ENCODE measurements at regions not wholly inside any gene's neighbourhood (a gene's known extent, or its start where the extent isn't known, plus 50 kb on each side); places are given as distances from the start of the nearest gene placed in this dataset.
A peak's percentile ranks its signal among the peaks of the same experiment; 100 is the strongest.

- no peak for DNase-seq (ENCODE audit: insufficient read length, low spot score)
- no peak for FAIRE-seq
- TF ChIP-seq POLR2A (IDR thresholded peaks at IDR 0.05; ENCODE audit: low read depth, low read length): no peak
Observed at GRCh38 chr6:21984561-21984960, 312.3 kb downstream of the PRL start.

GRCh38 chr6:21985904-21986303 is 310.9 kb downstream of the PRL start:
- no peak for TF ChIP-seq POLR2A (IDR thresholded peaks at IDR 0.05; ENCODE audit: low read depth, low read length)
- no peak for DNase-seq (ENCODE audit: insufficient read length, low spot score)
- no peak for FAIRE-seq

DNA sequence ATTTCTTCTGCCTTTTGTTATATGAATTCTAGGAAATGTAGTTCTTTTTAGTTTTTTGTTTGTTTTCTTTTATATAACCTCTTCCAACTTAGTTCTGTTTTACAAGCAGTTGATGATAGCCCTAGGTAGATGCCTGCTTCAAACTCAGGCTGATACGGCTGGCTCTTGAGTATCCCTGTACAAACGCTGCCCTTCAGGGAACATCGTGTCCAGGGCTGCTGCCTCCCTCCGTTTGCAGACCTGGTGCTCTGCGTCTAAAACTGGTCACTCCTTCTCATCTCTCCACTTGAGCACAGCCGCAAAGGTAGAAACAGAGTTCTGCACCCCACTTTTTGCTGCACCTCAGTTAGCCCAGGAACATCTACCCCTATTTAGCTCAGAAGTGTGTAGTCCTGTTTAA is 310.1 kb downstream of the PRL start:
- FAIRE-seq (no peak), DNase-seq (ENCODE audit: insufficient read length, low spot score) (no peak)
- no peak for TF ChIP-seq POLR2A (IDR thresholded peaks at IDR 0.05; ENCODE audit: low read depth, low read length)

DNA sequence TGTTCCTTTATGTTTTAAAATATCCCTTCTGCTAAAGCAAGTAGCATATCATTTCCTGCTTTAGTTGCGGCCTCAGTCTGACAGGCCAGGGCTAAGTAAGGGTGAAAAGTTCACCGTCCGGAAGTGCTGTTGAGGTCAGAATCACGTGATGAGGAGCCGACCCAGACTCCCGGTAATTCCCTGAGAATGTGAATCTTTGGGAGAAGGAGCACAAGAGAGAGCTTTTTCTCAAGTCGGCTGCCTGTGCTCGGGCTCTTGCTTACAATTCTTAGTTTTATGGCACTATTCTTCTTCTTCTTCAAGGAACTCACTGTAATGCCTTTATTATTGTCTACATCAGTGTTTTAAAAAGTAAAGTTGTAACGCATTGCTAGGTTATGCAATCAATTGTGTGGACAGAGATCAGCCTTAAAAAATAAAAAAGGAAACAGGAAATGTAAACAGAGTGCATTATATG is 309.3 kb downstream of the PRL start:
- no peak for TF ChIP-seq POLR2A (IDR thresholded peaks at IDR 0.05; ENCODE audit: low read depth, low read length)
- FAIRE-seq: peak; percentile 98
- DNase-seq (ENCODE audit: insufficient read length, low spot score): peak; percentile 61

DNA sequence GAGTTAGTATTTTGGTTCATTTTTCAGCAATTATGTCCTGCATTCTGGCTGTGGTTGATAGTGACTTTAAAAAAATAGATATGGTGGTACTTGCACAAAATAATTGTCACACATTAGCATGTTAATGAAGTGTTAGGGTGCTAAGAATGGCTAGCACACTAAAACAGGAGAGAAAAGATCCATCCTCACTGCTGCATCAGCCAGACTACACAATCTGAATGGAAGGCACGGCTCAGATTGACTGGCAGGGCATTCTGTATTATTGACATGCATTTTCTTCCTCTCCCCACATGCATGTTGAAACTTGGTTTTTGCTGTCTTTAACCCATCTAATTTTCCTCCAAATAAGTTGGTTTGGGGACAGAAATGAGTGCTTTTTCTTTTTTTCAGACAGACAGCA is 306.3 kb downstream of the PRL start:
- DNase-seq (ENCODE audit: insufficient read length, low spot score) (no peak), FAIRE-seq (no peak)
- no peak for TF ChIP-seq POLR2A (IDR thresholded peaks at IDR 0.05; ENCODE audit: low read depth, low read length)

- TF ChIP-seq POLR2A (IDR thresholded peaks at IDR 0.05; ENCODE audit: low read depth, low read length): no peak
- FAIRE-seq: peak; percentile 98
- DNase-seq (ENCODE audit: insufficient read length, low spot score): peak; percentile 25
Observed at GRCh38 chr6:21992178-21992967, 304.5 kb downstream of the PRL start.

DNA sequence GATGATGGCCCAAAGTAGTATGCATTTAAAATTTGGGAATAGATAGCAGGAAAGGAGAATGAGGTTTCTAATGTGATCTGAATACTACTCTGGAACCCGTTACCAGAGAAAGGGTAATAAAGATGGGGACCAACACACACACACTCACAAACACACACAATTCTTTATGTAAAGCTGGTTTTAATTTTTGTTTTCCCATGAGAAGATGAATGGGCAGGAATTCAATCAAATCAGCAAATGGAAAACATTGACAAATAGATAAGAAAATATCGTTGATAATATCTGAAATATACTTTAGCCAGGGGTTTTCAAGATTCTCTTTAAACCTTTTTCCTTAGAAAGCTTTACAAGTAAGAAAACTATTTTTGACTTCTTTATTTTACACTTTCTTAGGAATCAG is 303.0 kb downstream of the PRL start:
- no peak for DNase-seq (ENCODE audit: insufficient read length, low spot score)
- TF ChIP-seq POLR2A (IDR thresholded peaks at IDR 0.05; ENCODE audit: low read depth, low read length): no peak
- no peak for FAIRE-seq

GRCh38 chr6:21994821-21995220 is 302.0 kb downstream of the PRL start:
- no peak for TF ChIP-seq POLR2A (IDR thresholded peaks at IDR 0.05; ENCODE audit: low read depth, low read length)
- no peak for FAIRE-seq
- no peak for DNase-seq (ENCODE audit: insufficient read length, low spot score)

DNA sequence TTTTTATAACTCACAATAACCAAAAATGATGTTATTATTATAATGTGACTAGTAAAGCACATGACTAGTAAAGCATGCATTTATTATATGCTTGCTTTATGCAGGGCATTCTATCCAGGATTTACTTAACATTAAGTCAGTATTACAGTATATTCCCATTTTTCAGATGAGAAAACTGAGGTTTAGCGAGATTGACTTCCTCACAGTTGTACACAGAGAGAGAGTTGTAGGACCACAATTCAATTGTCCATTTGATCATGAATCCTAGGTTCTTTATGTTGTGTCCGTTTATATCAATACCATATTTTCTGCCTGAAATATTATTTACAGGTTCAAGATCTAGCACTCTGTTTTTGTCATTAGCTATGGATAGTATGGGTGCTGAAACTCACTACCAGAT is 301.5 kb downstream of the PRL start:
- DNase-seq (ENCODE audit: insufficient read length, low spot score) (no peak), FAIRE-seq (no peak)

DNA sequence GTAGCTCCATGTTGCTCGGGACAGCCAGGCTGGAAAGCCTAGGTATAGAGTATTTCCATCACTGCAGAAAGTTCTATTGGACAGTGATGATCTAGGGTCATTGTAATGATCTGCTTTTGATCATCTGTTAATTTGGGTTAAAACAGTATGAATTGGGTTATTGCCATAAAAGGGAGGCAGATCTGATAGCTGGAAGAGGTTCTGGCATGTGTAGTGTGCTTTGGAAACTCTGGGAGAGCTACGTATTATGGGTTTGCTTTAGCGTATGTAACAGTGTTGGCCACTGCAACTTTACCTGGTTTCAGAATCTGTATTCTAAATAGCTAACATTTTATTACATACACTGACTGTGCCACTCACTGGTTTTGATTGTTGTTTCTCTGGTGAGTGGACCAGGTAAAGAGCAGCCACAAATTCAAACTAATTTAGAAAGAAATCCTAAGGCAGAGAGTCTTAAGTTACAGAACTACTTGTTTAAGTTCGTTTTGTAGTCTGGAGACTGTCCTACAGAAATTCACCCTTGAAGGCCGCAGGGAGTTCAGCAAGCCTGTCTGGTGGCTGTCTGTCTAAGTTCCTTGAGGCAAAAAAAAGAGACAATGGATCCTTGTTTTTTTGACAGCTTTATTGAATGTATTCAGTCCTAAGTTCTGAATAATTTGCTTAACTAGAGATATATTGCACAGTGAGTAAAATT is 300.3 kb downstream of the PRL start:
- FAIRE-seq (no peak), DNase-seq (ENCODE audit: insufficient read length, low spot score) (no peak)
- TF ChIP-seq POLR2A (IDR thresholded peaks at IDR 0.05; ENCODE audit: low read depth, low read length): no peak

More for the DNA sequence above, 301.5 kb downstream of the PRL start:
- TF ChIP-seq POLR2A (IDR thresholded peaks at IDR 0.05; ENCODE audit: low read depth, low read length): no peak

GRCh38 chr6:21997119-21998037 is 299.5 kb downstream of the PRL start:
- no peak for FAIRE-seq
- no peak for DNase-seq (ENCODE audit: insufficient read length, low spot score)
- no peak for TF ChIP-seq POLR2A (IDR thresholded peaks at IDR 0.05; ENCODE audit: low read depth, low read length)

DNA sequence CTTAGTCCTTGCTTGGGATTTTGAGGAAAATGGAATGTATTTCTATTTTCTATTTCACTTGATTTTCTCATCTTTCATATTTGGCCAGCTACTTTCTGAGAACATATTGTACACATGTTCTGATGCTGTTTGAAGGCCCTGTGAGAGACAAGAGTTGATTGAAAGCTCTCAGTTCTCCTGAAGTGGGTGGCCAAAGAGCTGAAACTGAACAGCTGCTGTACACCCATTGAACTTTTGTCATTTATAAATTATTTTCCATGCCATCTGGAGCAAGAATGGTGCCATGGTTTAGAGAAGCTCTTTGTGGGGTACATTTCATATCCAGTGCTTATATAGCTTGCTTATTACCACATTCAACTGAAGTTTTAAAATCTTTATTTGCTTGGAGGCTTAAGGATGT is 298.3 kb downstream of the PRL start:
- DNase-seq (ENCODE audit: insufficient read length, low spot score) (no peak), FAIRE-seq (no peak)
- TF ChIP-seq POLR2A (IDR thresholded peaks at IDR 0.05; ENCODE audit: low read depth, low read length): no peak

DNA sequence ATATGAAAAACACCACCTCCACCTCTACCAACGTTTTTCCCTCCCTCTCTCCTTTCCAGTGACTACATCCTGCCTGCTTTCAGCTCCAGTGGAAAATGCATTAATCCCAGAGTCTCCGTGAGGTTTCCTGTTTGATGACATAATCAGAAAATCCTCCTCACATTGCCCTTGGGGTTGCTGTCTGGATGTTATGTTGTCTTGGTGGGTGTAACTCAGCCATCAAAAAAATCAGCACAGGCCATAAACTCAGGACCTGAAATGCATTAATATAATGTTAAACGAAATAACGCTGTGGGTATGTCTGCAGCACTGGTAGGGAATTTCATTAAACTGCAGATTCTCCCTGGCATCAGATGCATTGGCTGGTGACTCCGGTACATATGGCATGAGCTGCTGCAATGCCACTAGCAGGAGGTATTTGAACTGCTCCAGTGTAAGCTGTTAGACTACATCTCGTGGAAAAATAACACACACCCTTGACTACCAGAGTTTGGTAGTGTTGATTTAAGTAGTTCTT is 297.8 kb downstream of the PRL start:
- peak; percentile 98 for FAIRE-seq
- peak; percentile 19 for DNase-seq (ENCODE audit: insufficient read length, low spot score)
- no peak for TF ChIP-seq POLR2A (IDR thresholded peaks at IDR 0.05; ENCODE audit: low read depth, low read length)

- DNase-seq (ENCODE audit: insufficient read length, low spot score) (no peak), FAIRE-seq (no peak)
- no peak for TF ChIP-seq POLR2A (IDR thresholded peaks at IDR 0.05; ENCODE audit: low read depth, low read length)
Observed at GRCh38 chr6:21999741-22000140, 297.1 kb downstream of the PRL start.
